PC-9 (cell line): ENCODE measurements at regions not wholly inside any gene's neighbourhood (a gene's known extent, or its start where the extent isn't known, plus 50 kb on each side); places are given as distances from the start of the nearest gene placed in this dataset.

ENCODE experiments used
- BruUV-seq: library from RNA; stranded (reverse); fragments of 400-500 nt; replicated peaks from 2 replicates; lab custom pipeline; 2021; lab: Mats Ljungman, UMichigan
- CTCF ChIA-PET: fragments of 300-600 bp; sonication (Branson Sonifier 250); formaldehyde crosslinking; loops from one replicate; lab custom pipeline; 2022; ENCODE audit warnings: antibody characterized with exemption; lab: Charles Lee
- POLR2A ChIA-PET: fragments of 300-600 bp; sonication (Branson Sonifier 250); formaldehyde crosslinking; loops from one replicate; lab custom pipeline; 2022; ENCODE audit warnings: antibody characterized with exemption; ENCODE audit not compliant: unreplicated experiment; lab: Charles Lee
- DNase-seq, 2 experiments: peaks; one replicate each; pipeline versions ENCODE4 v3.0.0 to v3.0.0-alpha.2; 2015 to 2022; ENCODE audit warnings: mixed read lengths in 1 of 2
- H2AFZ ChIP-seq: fragments of 200-600 bp; sonication (generic); 2 replicates; pipeline ENCODE4 v1.8.1; 2017; ENCODE audit warnings: antibody characterized with exemption
- H3F3A ChIP-seq: fragments of 200-600 bp; sonication (generic); 2 replicates; pipeline ENCODE4 v1.8.1; 2017; ENCODE audit warnings: antibody characterized with exemption, mild to moderate bottlenecking, low read depth; ENCODE audit not compliant: insufficient read depth
- H3K27ac ChIP-seq: fragments of 200-600 bp; sonication (generic); 2 replicates; pipeline ENCODE4 v1.6.1; 2016; ENCODE audit warnings: mixed run types
- H3K27me3 ChIP-seq: fragments of 200-600 bp; sonication (generic); 2 replicates; pipeline ENCODE4 v1.6.1; 2016; ENCODE audit warnings: low read depth, mixed run types; ENCODE audit not compliant: insufficient read depth
- H3K36me3 ChIP-seq: fragments of 200-600 bp; sonication (generic); 2 replicates; pipeline ENCODE4 v1.6.1; 2016; ENCODE audit warnings: low read depth, mixed run types
- H3K4me1 ChIP-seq: fragments of 200-600 bp; sonication (generic); replicated peaks from 2 replicates; pipeline ENCODE4 v1.6.1; 2016; ENCODE audit warnings: mixed run types; ENCODE audit not compliant: insufficient read depth
- H3K4me2 ChIP-seq: fragments of 200-600 bp; sonication (generic); 2 replicates; pipeline ENCODE4 v1.6.1; 2017; ENCODE audit warnings: mixed run types
- H3K4me3 ChIP-seq: fragments of 200-600 bp; sonication (generic); 2 replicates; pipeline ENCODE4 v1.6.1; 2016; ENCODE audit warnings: mixed run types
- H3K79me2 ChIP-seq: fragments of 200-600 bp; sonication (generic); 2 replicates; pipeline ENCODE4 v1.6.1; 2017; ENCODE audit warnings: low read depth, mixed run types
- H3K9me2 ChIP-seq: fragments of 200-600 bp; sonication (generic); 2 replicates; pipeline ENCODE4 v1.8.1; 2017; ENCODE audit warnings: mild to moderate bottlenecking; ENCODE audit not compliant: insufficient read depth
- H3K9me3 ChIP-seq: fragments of 200-600 bp; sonication (generic); 2 replicates; pipeline ENCODE4 v1.8.1; 2016; ENCODE audit warnings: low read depth; ENCODE audit not compliant: insufficient read depth
- H4K20me1 ChIP-seq: fragments of 200-600 bp; sonication (generic); 2 replicates; pipeline ENCODE4 v1.8.1; 2017; ENCODE audit not compliant: insufficient read depth
- EZH2 ChIP-seq: fragments of 200-600 bp; sonication (generic); IDR thresholded peaks from 2 replicates; pipeline ENCODE4 v1.8.0; 2017; ENCODE audit warnings: antibody characterized with exemption, low read depth
- intact Hi-C: fragments of 100-400 bp; cut with micrococcal nuclease; formaldehyde crosslinking; loops from one replicate; pipeline ENCODE4 v1.10.0; 2022; ENCODE audit not compliant: unreplicated experiment
- TF ChIP-seq, protein P1 (sequence below): fragments of 200-600 bp; sonication (generic); conservative IDR thresholded peaks from 2 replicates; pipeline ENCODE4 v1.6.1; 2017; ENCODE audit warnings: mixed run types, antibody characterized with exemption, mild to moderate bottlenecking, moderate library complexity

DNA sequence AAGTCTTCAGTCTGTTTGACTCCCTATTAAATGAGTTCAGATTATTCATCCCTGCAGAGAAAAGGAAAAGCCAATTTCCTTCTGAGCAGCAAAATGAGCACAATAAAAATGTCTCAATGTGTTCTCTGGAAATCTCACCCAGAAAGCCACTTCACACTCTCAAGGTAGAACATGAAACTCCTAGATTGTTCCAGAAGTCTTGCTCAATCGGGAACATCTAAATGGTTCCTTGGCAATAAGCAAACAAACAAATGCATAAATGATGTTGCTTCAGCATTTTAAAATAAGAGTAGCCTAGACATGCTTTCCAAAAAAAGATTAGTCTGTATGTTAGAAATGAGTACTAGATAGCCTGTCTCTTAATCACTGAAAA, 59.7 kb upstream of the TNFRSF19 start:
- POLR2A ChIA-PET = no interaction called here
- H3K27ac ChIP-seq = no peak overlapping the region

DNA sequence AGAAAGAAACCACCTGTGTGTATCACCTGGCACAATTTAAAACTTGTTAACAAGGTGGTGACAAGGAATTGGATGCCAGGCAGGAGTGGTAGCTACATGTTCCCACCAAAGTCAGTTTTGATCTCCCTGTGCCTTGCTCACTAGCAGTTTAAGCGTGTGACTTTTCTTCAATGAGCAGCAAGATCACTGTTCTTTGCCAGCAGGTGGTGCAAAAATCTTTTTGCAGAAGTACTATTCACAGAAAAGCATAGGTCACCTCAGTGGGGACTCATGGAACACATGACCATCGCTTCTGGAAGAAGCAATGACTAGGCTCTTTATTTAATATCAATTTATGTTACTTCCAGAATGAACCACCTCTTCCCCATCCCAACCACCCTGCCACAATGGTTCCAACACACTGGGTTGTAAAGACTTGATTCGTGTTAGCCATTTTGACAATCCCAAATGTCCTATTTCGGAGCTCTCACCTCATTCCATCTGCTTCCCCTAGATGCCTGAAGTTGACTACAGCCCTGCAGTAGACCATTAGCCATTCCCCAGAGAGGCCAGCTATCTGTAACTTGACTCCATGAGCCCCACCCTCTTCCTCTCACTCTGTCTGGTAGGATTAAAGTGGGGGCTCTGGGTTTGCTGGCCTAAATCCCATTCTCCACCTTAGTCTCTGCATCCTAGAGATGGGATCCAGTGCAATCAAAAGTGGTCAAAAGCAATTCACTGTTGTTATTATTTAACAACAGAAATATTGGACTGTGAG, 59.1 kb upstream of the TNFRSF19 start:
- no peaks in the 10 kb centered on the region for H3K9me3 ChIP-seq
- no peaks in the 10 kb centered on the region for H3K9me2 ChIP-seq
- H4K20me1 ChIP-seq = no peaks in the 10 kb centered on the region
- no peak overlapping the region for H3K27ac ChIP-seq
- H3K4me3 ChIP-seq = no peak overlapping the region
- H3K36me3 ChIP-seq = no peaks in the 10 kb centered on the region
- H3K27me3 ChIP-seq = peaks cover 5% of the 10 kb centered on the region; the same call in 1 of the 2 replicates
- ChIA-PET CTCF (no interaction called here), POLR2A (no interaction called here)
- BruUV-seq = no TSS peak
- H3K4me2 ChIP-seq = no peak overlapping the region
- TF ChIP-seq EZH2 = no peak
- TF ChIP-seq, protein P1, sequence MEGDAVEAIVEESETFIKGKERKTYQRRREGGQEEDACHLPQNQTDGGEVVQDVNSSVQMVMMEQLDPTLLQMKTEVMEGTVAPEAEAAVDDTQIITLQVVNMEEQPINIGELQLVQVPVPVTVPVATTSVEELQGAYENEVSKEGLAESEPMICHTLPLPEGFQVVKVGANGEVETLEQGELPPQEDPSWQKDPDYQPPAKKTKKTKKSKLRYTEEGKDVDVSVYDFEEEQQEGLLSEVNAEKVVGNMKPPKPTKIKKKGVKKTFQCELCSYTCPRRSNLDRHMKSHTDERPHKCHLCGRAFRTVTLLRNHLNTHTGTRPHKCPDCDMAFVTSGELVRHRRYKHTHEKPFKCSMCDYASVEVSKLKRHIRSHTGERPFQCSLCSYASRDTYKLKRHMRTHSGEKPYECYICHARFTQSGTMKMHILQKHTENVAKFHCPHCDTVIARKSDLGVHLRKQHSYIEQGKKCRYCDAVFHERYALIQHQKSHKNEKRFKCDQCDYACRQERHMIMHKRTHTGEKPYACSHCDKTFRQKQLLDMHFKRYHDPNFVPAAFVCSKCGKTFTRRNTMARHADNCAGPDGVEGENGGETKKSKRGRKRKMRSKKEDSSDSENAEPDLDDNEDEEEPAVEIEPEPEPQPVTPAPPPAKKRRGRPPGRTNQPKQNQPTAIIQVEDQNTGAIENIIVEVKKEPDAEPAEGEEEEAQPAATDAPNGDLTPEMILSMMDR = no peak; the same call in 1 of the 2 replicates
- intact Hi-C loops = no loop called here
- no peaks in the 10 kb centered on the region for H3F3A ChIP-seq
- no peaks in the 10 kb centered on the region for H3K4me1 ChIP-seq
- H2AFZ ChIP-seq = no peak overlapping the region
- no peaks in the 10 kb centered on the region for H3K79me2 ChIP-seq
- DNase-seq = no peak

More for the DNA sequence above, 59.7 kb upstream of the TNFRSF19 start:
- no TSS peak for BruUV-seq
- H3K4me3 ChIP-seq = no peak overlapping the region
- peaks cover 2% of the 10 kb centered on the region; the same call in 1 of the 2 replicates for H3K27me3 ChIP-seq
- no peaks in the 10 kb centered on the region for H3K36me3 ChIP-seq
- CTCF ChIA-PET = no interaction called here
- H3K4me2 ChIP-seq = no peak overlapping the region
- no peaks in the 10 kb centered on the region for H4K20me1 ChIP-seq
- H3K4me1 ChIP-seq = no peaks in the 10 kb centered on the region
- no peaks in the 10 kb centered on the region for H3K9me2 ChIP-seq
- no peaks in the 10 kb centered on the region for H3K9me3 ChIP-seq
- no peaks in the 10 kb centered on the region for H3F3A ChIP-seq
- TF ChIP-seq, protein P1 = no peak
- no peak for DNase-seq
- intact Hi-C loops = no loop called here
- H3K79me2 ChIP-seq = no peaks in the 10 kb centered on the region
- H2AFZ ChIP-seq = no peak overlapping the region

DNA sequence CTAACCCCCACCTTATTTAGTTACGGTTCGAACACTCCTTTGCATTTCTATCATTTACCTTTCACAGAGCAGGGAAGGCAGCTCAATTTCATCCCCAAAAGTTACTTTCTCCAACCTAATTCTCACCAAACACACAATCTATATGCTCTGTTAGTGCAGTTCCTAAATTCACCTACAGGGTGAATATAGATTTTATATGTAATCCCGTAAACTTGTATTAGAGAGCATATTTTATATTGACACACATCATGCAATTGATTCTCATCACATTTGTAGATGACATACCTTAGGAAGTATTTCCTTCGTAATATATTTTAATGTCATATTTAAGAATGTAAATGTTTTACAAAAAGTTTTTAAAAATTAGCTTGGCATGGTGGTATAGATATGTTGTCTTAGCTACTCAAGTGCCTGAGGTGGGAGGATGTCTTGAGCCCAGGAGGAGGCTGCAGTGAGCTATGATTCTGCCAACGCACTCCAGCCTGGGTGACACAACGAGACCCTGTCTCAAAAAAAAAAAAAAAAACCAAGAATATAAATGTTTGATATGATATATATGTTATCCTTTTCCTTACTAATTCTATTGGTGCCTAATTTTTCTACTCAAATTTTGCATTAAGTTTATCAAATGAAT, 57.3 kb upstream of the TNFRSF19 start:
- Histone ChIP-seq H3K4me2 (no peak overlapping the region), H3K9me2 (no peaks in the 10 kb centered on the region), H3K4me1 (no peaks in the 10 kb centered on the region), H3K27ac (no peak overlapping the region), H3K4me3 (no peak overlapping the region), H2AFZ (no peak overlapping the region), H3K9me3 (no peaks in the 10 kb centered on the region), H3K27me3 (peaks cover 5% of the 10 kb centered on the region; the same call in 1 of the 2 replicates), H3K79me2 (no peaks in the 10 kb centered on the region), H3F3A (no peaks in the 10 kb centered on the region), H4K20me1 (no peaks in the 10 kb centered on the region), H3K36me3 (no peaks in the 10 kb centered on the region)
- CTCF ChIA-PET = no interaction called here
- no TSS peak for BruUV-seq
- POLR2A ChIA-PET = interaction anchor here (0.6 kb wide), 1 partner anchor 19 kb away, joined by 3 read pairs; no protein-coding TSS in a partner anchor
- intact Hi-C loops = no loop called here
- TF ChIP-seq, protein P1 = peak; percentile 55
- no peak for TF ChIP-seq EZH2
- DNase-seq = no peak
